ENCODE measurements at regions not wholly inside any gene's neighbourhood (a gene's known extent, or its start where the extent isn't known, plus 50 kb on each side); places are given as distances from the start of the nearest gene placed in this dataset.

DNA sequence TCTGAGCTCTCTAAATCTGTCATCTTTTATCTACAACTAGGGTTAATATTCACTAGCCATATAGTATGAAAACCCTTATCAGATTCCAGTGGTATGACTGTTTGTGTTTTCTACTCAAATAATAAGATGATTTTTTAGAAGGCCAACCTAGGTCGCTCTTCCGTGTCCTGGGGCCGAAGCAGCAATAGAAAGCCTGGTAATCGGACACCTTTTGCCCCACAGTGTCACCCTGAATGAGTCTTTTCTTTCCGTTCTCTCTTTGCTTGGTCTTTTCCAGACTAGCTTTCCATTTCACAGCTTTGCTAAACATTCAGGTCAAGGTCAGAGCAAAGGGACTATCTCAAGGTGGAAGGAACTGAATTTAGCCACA, 243.3 kb upstream of the ANKRD55 start (continued):
- TF ChIP-seq, protein P1, sequence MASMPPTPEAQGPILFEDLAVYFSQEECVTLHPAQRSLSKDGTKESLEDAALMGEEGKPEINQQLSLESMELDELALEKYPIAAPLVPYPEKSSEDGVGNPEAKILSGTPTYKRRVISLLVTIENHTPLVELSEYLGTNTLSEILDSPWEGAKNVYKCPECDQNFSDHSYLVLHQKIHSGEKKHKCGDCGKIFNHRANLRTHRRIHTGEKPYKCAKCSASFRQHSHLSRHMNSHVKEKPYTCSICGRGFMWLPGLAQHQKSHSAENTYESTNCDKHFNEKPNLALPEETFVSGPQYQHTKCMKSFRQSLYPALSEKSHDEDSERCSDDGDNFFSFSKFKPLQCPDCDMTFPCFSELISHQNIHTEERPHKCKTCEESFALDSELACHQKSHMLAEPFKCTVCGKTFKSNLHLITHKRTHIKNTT (CRISPR knock-in tag; IDR thresholded peaks at IDR 0.05): no peak
- TF ChIP-seq NFYC (CRISPR knock-in tag; IDR thresholded peaks at IDR 0.05) (no peak), HOXA9 (CRISPR knock-in tag; IDR thresholded peaks at IDR 0.05; ENCODE audit: borderline replicate concordance) (no peak), HDAC1 (CRISPR knock-in tag; IDR thresholded peaks at IDR 0.05) (no peak), TRIM24 (CRISPR knock-in tag; IDR thresholded peaks at IDR 0.05) (no peak), HOXA3 (CRISPR knock-in tag; IDR thresholded peaks at IDR 0.05) (peak; percentile 37; the same call in 1 of the 2 replicates), PHF5A (CRISPR knock-in tag; IDR thresholded peaks at IDR 0.05; ENCODE audit: low read depth, unreplicated experiment) (no peak), ZNF652 (CRISPR knock-in tag; IDR thresholded peaks at IDR 0.05; ENCODE audit: borderline replicate concordance, low read depth) (no peak; the same call in 1 of the 2 replicates), MED1 (CRISPR knock-in tag; IDR thresholded peaks at IDR 0.05) (peak; percentile 82), POLR2AphosphoS2 (IDR thresholded peaks at IDR 0.05; ENCODE audit: low read depth, low read length) (no peak), TEAD3 (CRISPR knock-in tag; optimal IDR thresholded peaks at IDR 0.05; ENCODE audit: borderline replicate concordance) (no peak)
- TF ChIP-seq, protein P2, sequence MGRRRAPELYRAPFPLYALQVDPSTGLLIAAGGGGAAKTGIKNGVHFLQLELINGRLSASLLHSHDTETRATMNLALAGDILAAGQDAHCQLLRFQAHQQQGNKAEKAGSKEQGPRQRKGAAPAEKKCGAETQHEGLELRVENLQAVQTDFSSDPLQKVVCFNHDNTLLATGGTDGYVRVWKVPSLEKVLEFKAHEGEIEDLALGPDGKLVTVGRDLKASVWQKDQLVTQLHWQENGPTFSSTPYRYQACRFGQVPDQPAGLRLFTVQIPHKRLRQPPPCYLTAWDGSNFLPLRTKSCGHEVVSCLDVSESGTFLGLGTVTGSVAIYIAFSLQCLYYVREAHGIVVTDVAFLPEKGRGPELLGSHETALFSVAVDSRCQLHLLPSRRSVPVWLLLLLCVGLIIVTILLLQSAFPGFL (CRISPR knock-in tag; IDR thresholded peaks at IDR 0.05): no peak
- TF ChIP-seq, protein P3, sequence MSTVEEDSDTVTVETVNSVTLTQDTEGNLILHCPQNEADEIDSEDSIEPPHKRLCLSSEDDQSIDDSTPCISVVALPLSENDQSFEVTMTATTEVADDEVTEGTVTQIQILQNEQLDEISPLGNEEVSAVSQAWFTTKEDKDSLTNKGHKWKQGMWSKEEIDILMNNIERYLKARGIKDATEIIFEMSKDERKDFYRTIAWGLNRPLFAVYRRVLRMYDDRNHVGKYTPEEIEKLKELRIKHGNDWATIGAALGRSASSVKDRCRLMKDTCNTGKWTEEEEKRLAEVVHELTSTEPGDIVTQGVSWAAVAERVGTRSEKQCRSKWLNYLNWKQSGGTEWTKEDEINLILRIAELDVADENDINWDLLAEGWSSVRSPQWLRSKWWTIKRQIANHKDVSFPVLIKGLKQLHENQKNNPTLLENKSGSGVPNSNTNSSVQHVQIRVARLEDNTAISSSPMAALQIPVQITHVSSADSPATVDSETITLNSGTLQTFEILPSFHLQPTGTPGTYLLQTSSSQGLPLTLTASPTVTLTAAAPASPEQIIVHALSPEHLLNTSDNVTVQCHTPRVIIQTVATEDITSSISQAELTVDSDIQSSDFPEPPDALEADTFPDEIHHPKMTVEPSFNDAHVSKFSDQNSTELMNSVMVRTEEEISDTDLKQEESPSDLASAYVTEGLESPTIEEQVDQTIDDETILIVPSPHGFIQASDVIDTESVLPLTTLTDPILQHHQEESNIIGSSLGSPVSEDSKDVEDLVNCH (CRISPR knock-in tag; IDR thresholded peaks at IDR 0.05): no peak
- TF ChIP-seq, protein P4, sequence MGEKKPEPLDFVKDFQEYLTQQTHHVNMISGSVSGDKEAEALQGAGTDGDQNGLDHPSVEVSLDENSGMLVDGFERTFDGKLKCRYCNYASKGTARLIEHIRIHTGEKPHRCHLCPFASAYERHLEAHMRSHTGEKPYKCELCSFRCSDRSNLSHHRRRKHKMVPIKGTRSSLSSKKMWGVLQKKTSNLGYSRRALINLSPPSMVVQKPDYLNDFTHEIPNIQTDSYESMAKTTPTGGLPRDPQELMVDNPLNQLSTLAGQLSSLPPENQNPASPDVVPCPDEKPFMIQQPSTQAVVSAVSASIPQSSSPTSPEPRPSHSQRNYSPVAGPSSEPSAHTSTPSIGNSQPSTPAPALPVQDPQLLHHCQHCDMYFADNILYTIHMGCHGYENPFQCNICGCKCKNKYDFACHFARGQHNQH (CRISPR knock-in tag; IDR thresholded peaks at IDR 0.05): no peak
- TF ChIP-seq, protein P5, sequence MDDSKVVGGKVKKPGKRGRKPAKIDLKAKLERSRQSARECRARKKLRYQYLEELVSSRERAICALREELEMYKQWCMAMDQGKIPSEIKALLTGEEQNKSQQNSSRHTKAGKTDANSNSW (CRISPR knock-in tag; IDR thresholded peaks at IDR 0.05; ENCODE audit: borderline replicate concordance): no peak
- TF ChIP-seq, protein P6, sequence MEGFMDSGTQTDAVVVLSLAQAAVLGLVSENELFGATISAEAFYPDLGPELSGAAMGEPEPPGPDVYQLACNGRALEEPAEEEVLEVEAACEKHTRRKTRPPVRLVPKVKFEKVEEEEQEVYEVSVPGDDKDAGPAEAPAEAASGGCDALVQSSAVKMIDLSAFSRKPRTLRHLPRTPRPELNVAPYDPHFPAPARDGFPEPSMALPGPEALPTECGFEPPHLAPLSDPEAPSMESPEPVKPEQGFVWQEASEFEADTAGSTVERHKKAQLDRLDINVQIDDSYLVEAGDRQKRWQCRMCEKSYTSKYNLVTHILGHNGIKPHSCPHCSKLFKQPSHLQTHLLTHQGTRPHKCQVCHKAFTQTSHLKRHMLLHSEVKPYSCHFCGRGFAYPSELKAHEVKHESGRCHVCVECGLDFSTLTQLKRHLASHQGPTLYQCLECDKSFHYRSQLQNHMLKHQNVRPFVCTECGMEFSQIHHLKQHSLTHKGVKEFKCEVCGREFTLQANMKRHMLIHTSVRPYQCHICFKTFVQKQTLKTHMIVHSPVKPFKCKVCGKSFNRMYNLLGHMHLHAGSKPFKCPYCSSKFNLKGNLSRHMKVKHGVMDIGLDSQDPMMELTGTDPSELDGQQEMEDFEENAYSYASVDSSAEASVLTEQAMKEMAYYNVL (CRISPR knock-in tag; IDR thresholded peaks at IDR 0.05; ENCODE audit: borderline replicate concordance): peak; percentile 76; the same call in 1 of the 2 replicates
- TF ChIP-seq, protein P7, sequence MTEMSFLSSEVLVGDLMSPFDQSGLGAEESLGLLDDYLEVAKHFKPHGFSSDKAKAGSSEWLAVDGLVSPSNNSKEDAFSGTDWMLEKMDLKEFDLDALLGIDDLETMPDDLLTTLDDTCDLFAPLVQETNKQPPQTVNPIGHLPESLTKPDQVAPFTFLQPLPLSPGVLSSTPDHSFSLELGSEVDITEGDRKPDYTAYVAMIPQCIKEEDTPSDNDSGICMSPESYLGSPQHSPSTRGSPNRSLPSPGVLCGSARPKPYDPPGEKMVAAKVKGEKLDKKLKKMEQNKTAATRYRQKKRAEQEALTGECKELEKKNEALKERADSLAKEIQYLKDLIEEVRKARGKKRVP (CRISPR knock-in tag; IDR thresholded peaks at IDR 0.05): no peak
- TF ChIP-seq, protein P8, sequence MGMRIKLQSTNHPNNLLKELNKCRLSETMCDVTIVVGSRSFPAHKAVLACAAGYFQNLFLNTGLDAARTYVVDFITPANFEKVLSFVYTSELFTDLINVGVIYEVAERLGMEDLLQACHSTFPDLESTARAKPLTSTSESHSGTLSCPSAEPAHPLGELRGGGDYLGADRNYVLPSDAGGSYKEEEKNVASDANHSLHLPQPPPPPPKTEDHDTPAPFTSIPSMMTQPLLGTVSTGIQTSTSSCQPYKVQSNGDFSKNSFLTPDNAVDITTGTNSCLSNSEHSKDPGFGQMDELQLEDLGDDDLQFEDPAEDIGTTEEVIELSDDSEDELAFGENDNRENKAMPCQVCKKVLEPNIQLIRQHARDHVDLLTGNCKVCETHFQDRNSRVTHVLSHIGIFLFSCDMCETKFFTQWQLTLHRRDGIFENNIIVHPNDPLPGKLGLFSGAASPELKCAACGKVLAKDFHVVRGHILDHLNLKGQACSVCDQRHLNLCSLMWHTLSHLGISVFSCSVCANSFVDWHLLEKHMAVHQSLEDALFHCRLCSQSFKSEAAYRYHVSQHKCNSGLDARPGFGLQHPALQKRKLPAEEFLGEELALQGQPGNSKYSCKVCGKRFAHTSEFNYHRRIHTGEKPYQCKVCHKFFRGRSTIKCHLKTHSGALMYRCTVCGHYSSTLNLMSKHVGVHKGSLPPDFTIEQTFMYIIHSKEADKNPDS (CRISPR knock-in tag; IDR thresholded peaks at IDR 0.05): no peak
- TF ChIP-seq, protein P9, sequence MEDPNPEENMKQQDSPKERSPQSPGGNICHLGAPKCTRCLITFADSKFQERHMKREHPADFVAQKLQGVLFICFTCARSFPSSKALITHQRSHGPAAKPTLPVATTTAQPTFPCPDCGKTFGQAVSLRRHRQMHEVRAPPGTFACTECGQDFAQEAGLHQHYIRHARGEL (CRISPR knock-in tag; IDR thresholded peaks at IDR 0.05): no peak

Data from HepG2 (cell line).